ENCODE measurements at regions not wholly inside any gene's neighbourhood (a gene's known extent, or its start where the extent isn't known, plus 50 kb on each side); places are given as distances from the start of the nearest gene placed in this dataset.

GRCh38 chr4:83931659-83932438 lies 395.9 kb downstream of the GPAT3 start:
- TF ChIP-seq GATA2 (IDR thresholded peaks at IDR 0.05; ENCODE audit: low read depth, low read length) (no peak), GATA3 (IDR thresholded peaks at IDR 0.05; ENCODE audit: low read depth, low read length) (no peak)

Data from SH-SY5Y (cell line).